Neural cell (in vitro differentiated cells): ENCODE measurements at regions not wholly inside any gene's neighbourhood (a gene's known extent, or its start where the extent isn't known, plus 50 kb on each side); places are given as distances from the start of the nearest gene placed in this dataset.

ENCODE experiments used
- H2AFZ ChIP-seq: fragments of 200-600, 300-800 bp; sonication (generic), shearing (Covaris generic); 2 replicates; pipeline ENCODE4 v1.6.0; 2014; ENCODE audit warnings: low read depth, mild to moderate bottlenecking, antibody characterized with exemption, low read length, moderate library complexity
- H3F3A ChIP-seq: fragments of 200-600 bp; shearing (Covaris generic); 2 replicates; pipeline ENCODE4 v1.6.1; 2016; ENCODE audit warnings: mild to moderate bottlenecking, moderate library complexity, mixed read lengths, antibody characterized with exemption, low read length; ENCODE audit not compliant: insufficient read depth, poor library complexity, severe bottlenecking
- H3K27ac ChIP-seq: fragments of 200-600, 300-800 bp; sonication (generic), shearing (Covaris generic); 2 replicates; pipeline ENCODE4 v1.5.1; 2014; ENCODE audit warnings: mild to moderate bottlenecking, low read length, moderate library complexity
- H3K27me3 ChIP-seq: fragments of 300-800, 200-600 bp; sonication (generic), shearing (Covaris generic); 2 replicates; pipeline ENCODE4 v1.6.0; 2014; ENCODE audit warnings: mild to moderate bottlenecking, low read depth, low read length, moderate library complexity; ENCODE audit not compliant: insufficient read depth
- H3K36me3 ChIP-seq: fragments of 300-800, 200-600 bp; sonication (generic), shearing (Covaris generic); 2 replicates; pipeline ENCODE4 v1.5.1; 2014; ENCODE audit warnings: mild to moderate bottlenecking, antibody characterized with exemption, low read length, moderate library complexity; ENCODE audit not compliant: insufficient read depth
- H3K4me2 ChIP-seq: fragments of 300-800, 200-600 bp; sonication (generic), shearing (Covaris generic); 2 replicates; pipeline ENCODE4 v1.6.0; 2014; ENCODE audit warnings: mild to moderate bottlenecking, low read length
- H3K4me3 ChIP-seq: fragments of 300-800, 200-600 bp; sonication (generic), shearing (Covaris generic); 2 replicates; pipeline ENCODE4 v1.5.1; 2014; ENCODE audit warnings: mild to moderate bottlenecking, low read length, moderate library complexity
- H3K79me2 ChIP-seq: fragments of 200-600 bp; shearing (Covaris generic); replicated peaks from 2 replicates; pipeline ENCODE4 v1.6.0; 2014; ENCODE audit warnings: mild to moderate bottlenecking, low read length, moderate library complexity; ENCODE audit not compliant: insufficient read depth
- H3K9ac ChIP-seq: fragments of 300-800, 200-600 bp; sonication (generic), shearing (Covaris generic); 2 replicates; pipeline ENCODE4 v1.6.1; 2016; ENCODE audit warnings: mild to moderate bottlenecking, low read length, mixed read lengths
- H3K9me2 ChIP-seq: fragments of 200-600 bp; shearing (Covaris generic); 2 replicates; pipeline ENCODE4 v1.6.1; 2016; ENCODE audit warnings: mild to moderate bottlenecking, low read length, mixed read lengths; ENCODE audit not compliant: insufficient read depth
- H3K9me3 ChIP-seq: fragments of 200-600, 300-800 bp; sonication (generic), shearing (Covaris generic); 2 replicates; pipeline ENCODE4 v1.6.1; 2016; ENCODE audit warnings: mild to moderate bottlenecking, mixed run types, low read length, moderate library complexity, mixed read lengths
- H4K20me1 ChIP-seq: fragments of 200-600 bp; shearing (Covaris generic); 2 replicates; pipeline ENCODE4 v1.6.1; 2016; ENCODE audit warnings: mild to moderate bottlenecking, mixed run types; ENCODE audit not compliant: insufficient read depth
- EP300 ChIP-seq: fragments of 450-650 bp; conservative IDR thresholded peaks from 2 replicates; pipeline ENCODE4 v1.6.1; 2014; ENCODE audit warnings: antibody characterized with exemption, mild to moderate bottlenecking, moderate library complexity; ENCODE audit not compliant: poor library complexity, severe bottlenecking
- EZH2 ChIP-seq: fragments of 200-600, 300-800 bp; shearing (Covaris generic), sonication (generic); IDR thresholded peaks from 2 replicates; pipeline ENCODE4 v1.6.1; 2014; ENCODE audit warnings: antibody characterized with exemption, low read length, borderline replicate concordance, mild to moderate bottlenecking; ENCODE audit not compliant: insufficient read depth, poor library complexity, severe bottlenecking
- MXI1 ChIP-seq: fragments of 450-650 bp; conservative IDR thresholded peaks from 2 replicates; pipeline ENCODE4 v1.6.1; 2014; ENCODE audit warnings: antibody characterized with exemption, mild to moderate bottlenecking; ENCODE audit not compliant: poor library complexity, severe bottlenecking
- POLR2AphosphoS5 ChIP-seq: IDR thresholded peaks from 2 replicates; pipeline ENCODE4 v1.6.1; 2012
- RAD21 ChIP-seq: fragments of 450-650 bp; conservative IDR thresholded peaks from 2 replicates; pipeline ENCODE4 v1.6.1; 2014; ENCODE audit warnings: antibody characterized with exemption, mild to moderate bottlenecking, moderate library complexity
- SMC3 ChIP-seq: fragments of 450-650 bp; conservative IDR thresholded peaks from 2 replicates; pipeline ENCODE4 v1.6.1; 2014; ENCODE audit warnings: antibody characterized with exemption, mild to moderate bottlenecking, moderate library complexity; ENCODE audit not compliant: poor library complexity
- TAF1 ChIP-seq: IDR thresholded peaks from 2 replicates; pipeline ENCODE4 v1.6.1; 2012; ENCODE audit warnings: low read depth
- TF ChIP-seq, protein P1 (sequence below): fragments of 450-650 bp; IDR thresholded peaks from 2 replicates; pipeline ENCODE4 v1.5.1; 2014; ENCODE audit warnings: antibody characterized with exemption, mild to moderate bottlenecking, moderate library complexity; ENCODE audit not compliant: poor library complexity, severe bottlenecking
- TF ChIP-seq, protein P2 (sequence below): IDR thresholded peaks from 2 replicates; pipeline ENCODE4 v1.6.1; 2012; ENCODE audit warnings: borderline replicate concordance

- Histone ChIP-seq H3K27me3 (no peaks in the 10 kb centered on the region), H3F3A (no peaks in the 10 kb centered on the region), H3K4me3 (no peak overlapping the region), H3K36me3 (no peaks in the 10 kb centered on the region), H3K27ac (no peak overlapping the region), H3K9me3 (no peaks in the 10 kb centered on the region), H3K9me2 (no peaks in the 10 kb centered on the region), H3K79me2 (no peaks in the 10 kb centered on the region), H3K9ac (no peak overlapping the region), H2AFZ (no peak overlapping the region), H3K4me2 (no peak overlapping the region), H4K20me1 (no peaks in the 10 kb centered on the region)
- TF ChIP-seq, protein P1, sequence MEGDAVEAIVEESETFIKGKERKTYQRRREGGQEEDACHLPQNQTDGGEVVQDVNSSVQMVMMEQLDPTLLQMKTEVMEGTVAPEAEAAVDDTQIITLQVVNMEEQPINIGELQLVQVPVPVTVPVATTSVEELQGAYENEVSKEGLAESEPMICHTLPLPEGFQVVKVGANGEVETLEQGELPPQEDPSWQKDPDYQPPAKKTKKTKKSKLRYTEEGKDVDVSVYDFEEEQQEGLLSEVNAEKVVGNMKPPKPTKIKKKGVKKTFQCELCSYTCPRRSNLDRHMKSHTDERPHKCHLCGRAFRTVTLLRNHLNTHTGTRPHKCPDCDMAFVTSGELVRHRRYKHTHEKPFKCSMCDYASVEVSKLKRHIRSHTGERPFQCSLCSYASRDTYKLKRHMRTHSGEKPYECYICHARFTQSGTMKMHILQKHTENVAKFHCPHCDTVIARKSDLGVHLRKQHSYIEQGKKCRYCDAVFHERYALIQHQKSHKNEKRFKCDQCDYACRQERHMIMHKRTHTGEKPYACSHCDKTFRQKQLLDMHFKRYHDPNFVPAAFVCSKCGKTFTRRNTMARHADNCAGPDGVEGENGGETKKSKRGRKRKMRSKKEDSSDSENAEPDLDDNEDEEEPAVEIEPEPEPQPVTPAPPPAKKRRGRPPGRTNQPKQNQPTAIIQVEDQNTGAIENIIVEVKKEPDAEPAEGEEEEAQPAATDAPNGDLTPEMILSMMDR, result no peak
- TF ChIP-seq, protein P2, sequence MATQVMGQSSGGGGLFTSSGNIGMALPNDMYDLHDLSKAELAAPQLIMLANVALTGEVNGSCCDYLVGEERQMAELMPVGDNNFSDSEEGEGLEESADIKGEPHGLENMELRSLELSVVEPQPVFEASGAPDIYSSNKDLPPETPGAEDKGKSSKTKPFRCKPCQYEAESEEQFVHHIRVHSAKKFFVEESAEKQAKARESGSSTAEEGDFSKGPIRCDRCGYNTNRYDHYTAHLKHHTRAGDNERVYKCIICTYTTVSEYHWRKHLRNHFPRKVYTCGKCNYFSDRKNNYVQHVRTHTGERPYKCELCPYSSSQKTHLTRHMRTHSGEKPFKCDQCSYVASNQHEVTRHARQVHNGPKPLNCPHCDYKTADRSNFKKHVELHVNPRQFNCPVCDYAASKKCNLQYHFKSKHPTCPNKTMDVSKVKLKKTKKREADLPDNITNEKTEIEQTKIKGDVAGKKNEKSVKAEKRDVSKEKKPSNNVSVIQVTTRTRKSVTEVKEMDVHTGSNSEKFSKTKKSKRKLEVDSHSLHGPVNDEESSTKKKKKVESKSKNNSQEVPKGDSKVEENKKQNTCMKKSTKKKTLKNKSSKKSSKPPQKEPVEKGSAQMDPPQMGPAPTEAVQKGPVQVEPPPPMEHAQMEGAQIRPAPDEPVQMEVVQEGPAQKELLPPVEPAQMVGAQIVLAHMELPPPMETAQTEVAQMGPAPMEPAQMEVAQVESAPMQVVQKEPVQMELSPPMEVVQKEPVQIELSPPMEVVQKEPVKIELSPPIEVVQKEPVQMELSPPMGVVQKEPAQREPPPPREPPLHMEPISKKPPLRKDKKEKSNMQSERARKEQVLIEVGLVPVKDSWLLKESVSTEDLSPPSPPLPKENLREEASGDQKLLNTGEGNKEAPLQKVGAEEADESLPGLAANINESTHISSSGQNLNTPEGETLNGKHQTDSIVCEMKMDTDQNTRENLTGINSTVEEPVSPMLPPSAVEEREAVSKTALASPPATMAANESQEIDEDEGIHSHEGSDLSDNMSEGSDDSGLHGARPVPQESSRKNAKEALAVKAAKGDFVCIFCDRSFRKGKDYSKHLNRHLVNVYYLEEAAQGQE, result no peak
- no peak for TF ChIP-seq SMC3
- no peak for TF ChIP-seq RAD21
- TF ChIP-seq EP300, result no peak
- no peak for TF ChIP-seq EZH2
- TF ChIP-seq POLR2AphosphoS5, result no peak
- TF ChIP-seq TAF1, result no peak
- TF ChIP-seq MXI1, result no peak
Observed at GRCh38 chr9:103999375-104000062, 94.6 kb upstream of the SMC2 start.

GRCh38 chr9:104009826-104010225, 84.3 kb upstream of the SMC2 start:
- Histone ChIP-seq H3K9me2 (no peaks in the 10 kb centered on the region), H3K9ac (no peak overlapping the region), H2AFZ (no peak overlapping the region), H3K4me2 (no peak overlapping the region), H3K36me3 (no peaks in the 10 kb centered on the region), H3K27ac (no peak overlapping the region), H4K20me1 (no peaks in the 10 kb centered on the region), H3K79me2 (no peaks in the 10 kb centered on the region), H3K4me3 (no peak overlapping the region), H3K9me3 (no peaks in the 10 kb centered on the region), H3F3A (no peaks in the 10 kb centered on the region), H3K27me3 (no peaks in the 10 kb centered on the region)
- TF ChIP-seq TAF1, result no peak
- no peak for TF ChIP-seq MXI1

DNA sequence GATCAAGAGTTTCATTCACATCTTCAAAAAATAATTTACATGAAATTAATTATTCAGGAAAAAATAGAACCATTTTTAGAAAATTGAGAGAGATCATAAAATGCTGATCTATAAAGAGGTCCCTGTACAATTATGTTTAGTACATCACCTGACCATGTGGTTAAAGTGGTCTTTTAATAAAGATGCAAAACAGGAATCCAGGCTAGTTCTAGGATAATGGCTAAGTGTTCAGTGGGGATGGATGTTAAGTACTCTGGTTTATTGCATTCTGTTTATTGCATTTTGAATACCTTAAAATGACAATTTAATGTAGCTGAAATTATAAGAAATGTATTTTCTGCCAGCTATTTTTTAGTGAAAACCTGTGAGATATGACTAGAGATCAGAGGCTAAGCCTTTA, 72.0 kb upstream of the SMC2 start:
- Histone ChIP-seq H4K20me1 (no peaks in the 10 kb centered on the region), H3K9ac (no peak overlapping the region), H3K36me3 (no peaks in the 10 kb centered on the region), H2AFZ (no peak overlapping the region), H3K4me3 (no peak overlapping the region), H3F3A (no peaks in the 10 kb centered on the region), H3K9me3 (no peaks in the 10 kb centered on the region), H3K4me2 (no peak overlapping the region), H3K27ac (no peak overlapping the region), H3K27me3 (no peaks in the 10 kb centered on the region), H3K79me2 (no peaks in the 10 kb centered on the region), H3K9me2 (no peaks in the 10 kb centered on the region)
- TF ChIP-seq MXI1 (no peak), POLR2AphosphoS5 (no peak), SMC3 (no peak), TAF1 (no peak), RAD21 (no peak), EP300 (no peak), EZH2 (no peak)
- TF ChIP-seq, protein P1, result no peak
- TF ChIP-seq, protein P2, result no peak
